Testis (tissue), 2 donors: ENCODE measurements at regions not wholly inside any gene's neighbourhood (a gene's known extent, or its start where the extent isn't known, plus 50 kb on each side); places are given as distances from the start of the nearest gene placed in this dataset.

Experiments
- POLR2A ChIP-seq: fragments of 450-650 bp; IDR thresholded peaks from one replicate; pipeline ENCODE4 v1.6.1; 2017; ENCODE audit warnings: antibody characterized with exemption, mild to moderate bottlenecking, moderate library complexity
- TF ChIP-seq, protein P1 (sequence below), 3 experiments: fragments of 450-650 bp in 2 of 3; fragments of 200-600 bp in 1 of 3; sonication (generic) in 1 of 3; IDR thresholded peaks; one replicate each; pipeline ENCODE4 v1.5.1; 2016 to 2019; ENCODE audit warnings: antibody characterized with exemption in 3 of 3, mild to moderate bottlenecking in 2 of 3, moderate library complexity in 1 of 3

DNA sequence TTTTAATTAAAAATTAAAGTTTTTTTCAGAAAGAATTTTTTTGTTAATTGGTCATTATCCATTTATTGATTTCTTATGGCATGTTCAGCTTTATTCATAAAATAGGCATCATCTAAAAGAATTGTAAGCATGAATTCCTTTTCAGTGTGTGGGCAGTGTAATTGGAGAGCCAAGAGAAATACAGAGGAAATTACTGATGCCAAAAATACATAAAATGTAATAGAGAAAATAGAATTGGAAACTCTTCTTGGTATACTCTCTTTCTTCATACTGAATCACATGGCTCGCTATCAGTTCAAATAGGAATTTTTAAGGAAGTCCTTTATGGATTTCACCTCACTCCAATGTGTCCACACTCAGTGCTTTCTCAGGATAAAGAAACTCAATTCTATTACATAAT, 663.6 kb upstream of the NRXN1 start:
- no peak for TF ChIP-seq POLR2A
- TF ChIP-seq, protein P1, sequence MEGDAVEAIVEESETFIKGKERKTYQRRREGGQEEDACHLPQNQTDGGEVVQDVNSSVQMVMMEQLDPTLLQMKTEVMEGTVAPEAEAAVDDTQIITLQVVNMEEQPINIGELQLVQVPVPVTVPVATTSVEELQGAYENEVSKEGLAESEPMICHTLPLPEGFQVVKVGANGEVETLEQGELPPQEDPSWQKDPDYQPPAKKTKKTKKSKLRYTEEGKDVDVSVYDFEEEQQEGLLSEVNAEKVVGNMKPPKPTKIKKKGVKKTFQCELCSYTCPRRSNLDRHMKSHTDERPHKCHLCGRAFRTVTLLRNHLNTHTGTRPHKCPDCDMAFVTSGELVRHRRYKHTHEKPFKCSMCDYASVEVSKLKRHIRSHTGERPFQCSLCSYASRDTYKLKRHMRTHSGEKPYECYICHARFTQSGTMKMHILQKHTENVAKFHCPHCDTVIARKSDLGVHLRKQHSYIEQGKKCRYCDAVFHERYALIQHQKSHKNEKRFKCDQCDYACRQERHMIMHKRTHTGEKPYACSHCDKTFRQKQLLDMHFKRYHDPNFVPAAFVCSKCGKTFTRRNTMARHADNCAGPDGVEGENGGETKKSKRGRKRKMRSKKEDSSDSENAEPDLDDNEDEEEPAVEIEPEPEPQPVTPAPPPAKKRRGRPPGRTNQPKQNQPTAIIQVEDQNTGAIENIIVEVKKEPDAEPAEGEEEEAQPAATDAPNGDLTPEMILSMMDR (IDR thresholded peaks at IDR 0.05): no peak
